Fibroblast of lung (primary cell): ENCODE measurements at regions not wholly inside any gene's neighbourhood (a gene's known extent, or its start where the extent isn't known, plus 50 kb on each side); places are given as distances from the start of the nearest gene placed in this dataset.

Source experiments
- DNase-seq, 2 donors: peaks; one replicate each; pipeline versions ENCODE4 v3.0.0 to v3.0.0-alpha.2; 2010; ENCODE audit warnings: low read depth in 2 of 2
- H2AFZ ChIP-seq: 2 replicates; pipeline ENCODE4 v1.5.1; 2012; ENCODE audit warnings: low read length, control low read depth, inconsistent platforms
- H3K27ac ChIP-seq: 2 replicates; pipeline ENCODE4 v1.5.1; 2011; ENCODE audit warnings: low read length, control low read depth; ENCODE audit not compliant: insufficient read depth
- H3K27me3 ChIP-seq: 2 replicates; pipeline ENCODE4 v1.5.1; 2011; ENCODE audit warnings: mild to moderate bottlenecking, low read length; ENCODE audit not compliant: control insufficient read depth, insufficient read depth
- H3K36me3 ChIP-seq: 2 replicates; pipeline ENCODE4 v1.5.1; 2011; ENCODE audit warnings: low read length; ENCODE audit not compliant: control insufficient read depth, insufficient read depth
- H3K4me1 ChIP-seq: 2 replicates; pipeline ENCODE4 v1.5.1; 2011; ENCODE audit warnings: low read length; ENCODE audit not compliant: control insufficient read depth, insufficient read depth; ENCODE audit errors: extremely low read depth
- H3K4me2 ChIP-seq: 2 replicates; pipeline ENCODE4 v1.5.1; 2011; ENCODE audit warnings: low read length, control low read depth; ENCODE audit not compliant: insufficient read depth; ENCODE audit errors: extremely low read depth
- H3K4me3 ChIP-seq, 4 experiments: fragments of 200-600 bp in 1 of 4; sonication (generic) in 1 of 4; replicated peaks in 1 of 4; 2 replicates each; pipeline ENCODE4 v1.5.1; 2011 to 2016; ENCODE audit warnings: low read length in 4 of 4, low read depth in 3 of 4, mild to moderate bottlenecking in 3 of 4, control low read depth in 2 of 4, inconsistent platforms in 1 of 4, mixed read lengths in 1 of 4; ENCODE audit not compliant: insufficient read depth in 1 of 4; ENCODE audit errors: control extremely low read depth in 1 of 4
- H3K79me2 ChIP-seq: 2 replicates; pipeline ENCODE4 v1.5.1; 2012; ENCODE audit warnings: mild to moderate bottlenecking, low read length, inconsistent platforms; ENCODE audit not compliant: control insufficient read depth, insufficient read depth
- H3K9ac ChIP-seq: 2 replicates; pipeline ENCODE4 v1.5.1; 2011; ENCODE audit warnings: mild to moderate bottlenecking, low read length, control low read depth; ENCODE audit not compliant: insufficient read depth
- H3K9me3 ChIP-seq: 2 replicates; pipeline ENCODE4 v1.5.1; 2012; ENCODE audit warnings: low read depth, low read length; ENCODE audit not compliant: control insufficient read depth, insufficient read depth
- H4K20me1 ChIP-seq: 2 replicates; pipeline ENCODE4 v1.5.1; 2011; ENCODE audit warnings: low read length; ENCODE audit not compliant: control insufficient read depth, insufficient read depth; ENCODE audit errors: extremely low read depth
- EZH2 ChIP-seq: IDR thresholded peaks from 2 replicates; pipeline ENCODE4 v1.5.1; 2012; ENCODE audit warnings: low read length, control low read depth, mild to moderate bottlenecking; ENCODE audit errors: missing control alignments
- TF ChIP-seq, protein P1 (sequence below), 2 donors: IDR thresholded peaks in 1 of 2; conservative IDR thresholded peaks in 1 of 2; 1 replicate in 1 of 2; 2 replicates in 1 of 2; pipeline ENCODE4 v1.5.1; 2011 to 2012; ENCODE audit warnings: low read length in 2 of 2, control low read depth in 1 of 2, inconsistent platforms in 1 of 2, low read depth in 1 of 2, mild to moderate bottlenecking in 1 of 2

DNA sequence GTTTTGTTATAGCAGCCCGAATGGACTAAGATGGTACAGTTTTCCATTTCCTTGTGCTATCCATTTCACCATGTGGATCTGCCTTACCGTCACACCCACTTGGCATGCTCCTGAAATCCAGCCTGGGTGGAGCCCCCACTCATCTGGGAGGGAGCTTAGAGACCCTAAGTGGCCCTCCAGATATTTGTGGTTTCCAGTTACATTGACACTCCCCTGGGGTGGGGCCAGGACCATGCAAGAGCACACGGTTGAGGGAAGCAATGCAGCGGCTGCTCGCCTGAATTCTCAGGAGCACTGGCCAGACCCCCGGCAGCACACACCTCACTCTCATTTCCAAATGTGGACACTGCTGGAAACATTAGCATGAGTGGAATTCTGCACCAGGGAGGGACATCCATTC, 231.1 kb downstream of the UTP18 start:
- H4K20me1 ChIP-seq, result no peaks in the 10 kb centered on the region
- no peak overlapping the region for H2AFZ ChIP-seq
- no peak overlapping the region for H3K27ac ChIP-seq
- no peaks in the 10 kb centered on the region for H3K27me3 ChIP-seq
- H3K79me2 ChIP-seq, result no peaks in the 10 kb centered on the region
- TF ChIP-seq EZH2, result no peak
- TF ChIP-seq, protein P1, sequence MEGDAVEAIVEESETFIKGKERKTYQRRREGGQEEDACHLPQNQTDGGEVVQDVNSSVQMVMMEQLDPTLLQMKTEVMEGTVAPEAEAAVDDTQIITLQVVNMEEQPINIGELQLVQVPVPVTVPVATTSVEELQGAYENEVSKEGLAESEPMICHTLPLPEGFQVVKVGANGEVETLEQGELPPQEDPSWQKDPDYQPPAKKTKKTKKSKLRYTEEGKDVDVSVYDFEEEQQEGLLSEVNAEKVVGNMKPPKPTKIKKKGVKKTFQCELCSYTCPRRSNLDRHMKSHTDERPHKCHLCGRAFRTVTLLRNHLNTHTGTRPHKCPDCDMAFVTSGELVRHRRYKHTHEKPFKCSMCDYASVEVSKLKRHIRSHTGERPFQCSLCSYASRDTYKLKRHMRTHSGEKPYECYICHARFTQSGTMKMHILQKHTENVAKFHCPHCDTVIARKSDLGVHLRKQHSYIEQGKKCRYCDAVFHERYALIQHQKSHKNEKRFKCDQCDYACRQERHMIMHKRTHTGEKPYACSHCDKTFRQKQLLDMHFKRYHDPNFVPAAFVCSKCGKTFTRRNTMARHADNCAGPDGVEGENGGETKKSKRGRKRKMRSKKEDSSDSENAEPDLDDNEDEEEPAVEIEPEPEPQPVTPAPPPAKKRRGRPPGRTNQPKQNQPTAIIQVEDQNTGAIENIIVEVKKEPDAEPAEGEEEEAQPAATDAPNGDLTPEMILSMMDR (conservative IDR thresholded peaks at IDR 0.05 in 1 of 2, IDR thresholded peaks at IDR 0.05 in 1 of 2; ENCODE audit: low read depth in 1 of 2, low read length in 2 of 2), result no peak
- H3K4me3 ChIP-seq, result no peak overlapping the region
- no peaks in the 10 kb centered on the region for H3K9me3 ChIP-seq
- H3K9ac ChIP-seq, result no peak overlapping the region
- DNase-seq, result no peak
- no peaks in the 10 kb centered on the region for H3K4me1 ChIP-seq
- H3K4me2 ChIP-seq, result no peak overlapping the region
- H3K36me3 ChIP-seq, result no peaks in the 10 kb centered on the region

DNA sequence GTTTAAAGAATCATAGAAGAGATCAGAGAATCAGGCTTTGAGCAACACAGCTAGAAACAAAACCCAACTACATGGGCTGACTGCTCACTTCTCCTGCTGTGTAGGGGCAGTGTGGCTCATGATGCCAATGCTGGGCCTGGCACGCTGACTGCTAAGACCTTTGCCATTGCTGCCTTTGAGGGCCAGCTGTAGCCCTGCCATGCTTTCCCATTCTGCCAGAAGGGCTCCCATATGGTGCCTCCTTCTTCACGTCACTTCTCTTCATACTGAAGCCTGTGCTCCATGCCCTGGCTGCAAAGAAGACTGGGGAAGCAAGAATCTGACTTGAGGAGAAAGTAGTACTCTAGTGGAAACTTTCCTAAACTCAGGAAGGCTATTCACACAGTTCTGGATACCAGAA, 232.9 kb downstream of the UTP18 start:
- Histone ChIP-seq H3K79me2 (no peaks in the 10 kb centered on the region), H2AFZ (no peak overlapping the region), H3K4me2 (no peak overlapping the region), H3K9ac (no peak overlapping the region), H3K9me3 (no peaks in the 10 kb centered on the region), H3K36me3 (no peaks in the 10 kb centered on the region), H3K27me3 (no peaks in the 10 kb centered on the region), H4K20me1 (no peaks in the 10 kb centered on the region), H3K27ac (no peak overlapping the region), H3K4me3 (no peak overlapping the region), H3K4me1 (no peaks in the 10 kb centered on the region)
- no peak for DNase-seq
- TF ChIP-seq, protein P1 (conservative IDR thresholded peaks at IDR 0.05 in 1 of 2, IDR thresholded peaks at IDR 0.05 in 1 of 2; ENCODE audit: low read depth in 1 of 2, low read length in 2 of 2), result no peak
- no peak for TF ChIP-seq EZH2

DNA sequence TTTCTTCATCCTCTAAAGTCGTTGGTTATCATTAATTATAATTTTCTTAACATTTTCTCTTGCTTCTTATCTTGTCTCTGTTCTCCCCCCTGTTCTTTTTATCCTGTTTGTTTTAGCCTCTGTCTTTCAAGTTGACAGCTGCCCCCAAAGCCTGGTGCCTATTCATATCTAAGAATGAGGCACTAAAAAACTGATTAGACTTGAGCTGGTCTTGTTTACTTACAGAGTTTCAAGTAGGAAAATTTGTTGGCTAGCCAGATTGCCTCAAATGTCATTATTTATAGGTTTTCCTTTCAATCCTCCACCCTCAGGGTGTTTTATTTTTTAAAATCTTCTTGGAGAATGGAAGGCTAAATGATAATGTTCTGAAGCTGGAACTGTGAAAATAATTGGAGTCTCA, 236.0 kb downstream of the UTP18 start:
- no peak for DNase-seq

More for the DNA sequence above, 236.0 kb downstream of the UTP18 start:
- Histone ChIP-seq H3K79me2 (no peaks in the 10 kb centered on the region), H3K4me1 (no peaks in the 10 kb centered on the region), H3K4me3 (no peak overlapping the region), H3K9me3 (no peaks in the 10 kb centered on the region), H4K20me1 (no peaks in the 10 kb centered on the region), H3K9ac (no peak overlapping the region), H3K27ac (no peak overlapping the region), H2AFZ (no peak overlapping the region), H3K4me2 (no peak overlapping the region), H3K27me3 (no peaks in the 10 kb centered on the region), H3K36me3 (no peaks in the 10 kb centered on the region)
- no peak for TF ChIP-seq EZH2
- TF ChIP-seq, protein P1 (conservative IDR thresholded peaks at IDR 0.05 in 1 of 2, IDR thresholded peaks at IDR 0.05 in 1 of 2; ENCODE audit: low read depth in 1 of 2, low read length in 2 of 2), result no peak
